ENCODE measurements at regions not wholly inside any gene's neighbourhood (a gene's known extent, or its start where the extent isn't known, plus 50 kb on each side); places are given as distances from the start of the nearest gene placed in this dataset.

DNA sequence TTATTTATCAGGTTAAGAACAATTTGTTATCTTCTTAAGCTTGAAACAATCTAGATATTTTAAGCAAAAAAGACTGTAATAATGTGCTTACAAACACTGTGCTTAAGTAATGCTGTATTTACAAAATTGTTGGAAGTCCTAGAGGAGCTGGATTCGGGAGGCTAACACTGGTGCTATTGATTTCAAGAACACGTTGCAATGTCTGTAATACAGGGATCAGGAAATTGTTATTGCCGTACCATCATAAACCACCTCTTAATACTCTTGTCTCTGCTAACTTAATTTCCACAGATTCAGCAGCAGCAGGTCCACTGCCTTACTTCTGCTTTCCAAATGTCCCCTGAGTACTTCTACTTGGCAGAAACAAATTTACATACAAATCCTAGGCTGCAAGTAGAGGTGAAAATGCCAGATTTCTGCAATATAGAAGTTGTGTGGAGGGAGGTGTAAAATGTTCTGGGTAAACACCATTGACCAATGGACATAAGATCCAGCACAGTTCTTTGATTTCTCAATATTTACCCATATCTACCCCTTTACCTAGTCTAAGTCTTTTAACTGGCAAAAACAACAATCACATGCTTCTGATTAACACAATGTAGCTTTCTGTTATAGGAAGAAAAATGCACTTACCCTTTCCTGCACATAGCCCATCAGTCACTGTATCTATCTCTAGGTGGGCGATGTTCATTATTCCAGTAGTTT, 663.4 kb downstream of the TMTC2 start:
- TF ChIP-seq, protein P1, sequence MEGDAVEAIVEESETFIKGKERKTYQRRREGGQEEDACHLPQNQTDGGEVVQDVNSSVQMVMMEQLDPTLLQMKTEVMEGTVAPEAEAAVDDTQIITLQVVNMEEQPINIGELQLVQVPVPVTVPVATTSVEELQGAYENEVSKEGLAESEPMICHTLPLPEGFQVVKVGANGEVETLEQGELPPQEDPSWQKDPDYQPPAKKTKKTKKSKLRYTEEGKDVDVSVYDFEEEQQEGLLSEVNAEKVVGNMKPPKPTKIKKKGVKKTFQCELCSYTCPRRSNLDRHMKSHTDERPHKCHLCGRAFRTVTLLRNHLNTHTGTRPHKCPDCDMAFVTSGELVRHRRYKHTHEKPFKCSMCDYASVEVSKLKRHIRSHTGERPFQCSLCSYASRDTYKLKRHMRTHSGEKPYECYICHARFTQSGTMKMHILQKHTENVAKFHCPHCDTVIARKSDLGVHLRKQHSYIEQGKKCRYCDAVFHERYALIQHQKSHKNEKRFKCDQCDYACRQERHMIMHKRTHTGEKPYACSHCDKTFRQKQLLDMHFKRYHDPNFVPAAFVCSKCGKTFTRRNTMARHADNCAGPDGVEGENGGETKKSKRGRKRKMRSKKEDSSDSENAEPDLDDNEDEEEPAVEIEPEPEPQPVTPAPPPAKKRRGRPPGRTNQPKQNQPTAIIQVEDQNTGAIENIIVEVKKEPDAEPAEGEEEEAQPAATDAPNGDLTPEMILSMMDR (conservative IDR thresholded peaks at IDR 0.05; ENCODE audit: low read depth, low read length): no peak
- TF ChIP-seq POLR2A (IDR thresholded peaks at IDR 0.05; ENCODE audit: low read depth, low read length) (no peak), RFX5 (IDR thresholded peaks at IDR 0.05; ENCODE audit: low read depth, low read length) (no peak), CEBPB (IDR thresholded peaks at IDR 0.05; ENCODE audit: low read depth, low read length) (no peak), BHLHE40 (IDR thresholded peaks at IDR 0.05; ENCODE audit: low read depth, low read length) (no peak), RAD21 (IDR thresholded peaks at IDR 0.05; ENCODE audit: low read length) (no peak)

All from IMR-90 (cell line).